ENCODE measurements at regions not wholly inside any gene's neighbourhood (a gene's known extent, or its start where the extent isn't known, plus 50 kb on each side); places are given as distances from the start of the nearest gene placed in this dataset.
"Not testable (repeated sequence)": the region's sequence is repeated elsewhere in the genome, so short reads cannot be mapped to it uniquely, and the experiment has no call there.

DNA sequence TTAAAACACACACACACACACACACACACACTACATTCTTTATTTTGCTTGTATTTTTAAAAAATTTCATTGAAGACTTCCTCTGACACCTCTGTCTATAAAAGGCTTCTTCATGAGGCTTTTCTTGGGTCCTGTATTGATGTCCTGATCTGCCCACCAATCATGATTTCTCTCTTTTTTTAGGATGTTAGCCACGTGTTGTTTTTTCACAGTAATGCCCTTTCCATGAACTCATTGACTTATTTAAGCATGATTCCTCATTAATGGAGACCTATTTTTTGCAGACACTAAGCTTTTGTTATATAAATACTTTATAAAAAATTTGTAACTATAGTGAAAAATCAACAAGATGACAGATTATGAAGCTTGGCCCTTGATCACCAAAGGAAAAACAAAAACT is 173.8 kb upstream of the CNTNAP5 start:
- no peaks in the 10 kb centered on the region for H3K36me3 Mint-ChIP-seq (ENCODE audit: insufficient read depth, unreplicated experiment)
- CTCF ChIA-PET: no interaction called here
- intact Hi-C loops (cut with micrococcal nuclease; ENCODE audit: unreplicated experiment): no loop called here
- peaks cover 22% of the 10 kb centered on the region for H3K9me3 Mint-ChIP-seq (ENCODE audit: low read depth, unreplicated experiment)
- no peak overlapping the region for H3K27ac Mint-ChIP-seq (ENCODE audit: unreplicated experiment)
- no TSS peak for BruUV-seq (replicated peaks)
- no peak overlapping the region for H3K4me3 Mint-ChIP-seq (ENCODE audit: low read depth, unreplicated experiment)
- H3K27me3 Mint-ChIP-seq (ENCODE audit: unreplicated experiment): no peaks in the 10 kb centered on the region
- no peaks in the 10 kb centered on the region for H3K4me1 Mint-ChIP-seq (ENCODE audit: low read depth, unreplicated experiment)
- TF ChIP-seq, protein P1, sequence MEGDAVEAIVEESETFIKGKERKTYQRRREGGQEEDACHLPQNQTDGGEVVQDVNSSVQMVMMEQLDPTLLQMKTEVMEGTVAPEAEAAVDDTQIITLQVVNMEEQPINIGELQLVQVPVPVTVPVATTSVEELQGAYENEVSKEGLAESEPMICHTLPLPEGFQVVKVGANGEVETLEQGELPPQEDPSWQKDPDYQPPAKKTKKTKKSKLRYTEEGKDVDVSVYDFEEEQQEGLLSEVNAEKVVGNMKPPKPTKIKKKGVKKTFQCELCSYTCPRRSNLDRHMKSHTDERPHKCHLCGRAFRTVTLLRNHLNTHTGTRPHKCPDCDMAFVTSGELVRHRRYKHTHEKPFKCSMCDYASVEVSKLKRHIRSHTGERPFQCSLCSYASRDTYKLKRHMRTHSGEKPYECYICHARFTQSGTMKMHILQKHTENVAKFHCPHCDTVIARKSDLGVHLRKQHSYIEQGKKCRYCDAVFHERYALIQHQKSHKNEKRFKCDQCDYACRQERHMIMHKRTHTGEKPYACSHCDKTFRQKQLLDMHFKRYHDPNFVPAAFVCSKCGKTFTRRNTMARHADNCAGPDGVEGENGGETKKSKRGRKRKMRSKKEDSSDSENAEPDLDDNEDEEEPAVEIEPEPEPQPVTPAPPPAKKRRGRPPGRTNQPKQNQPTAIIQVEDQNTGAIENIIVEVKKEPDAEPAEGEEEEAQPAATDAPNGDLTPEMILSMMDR (IDR thresholded peaks at IDR 0.05; ENCODE audit: unreplicated experiment): no peak
- no peak for DNase-seq

DNA sequence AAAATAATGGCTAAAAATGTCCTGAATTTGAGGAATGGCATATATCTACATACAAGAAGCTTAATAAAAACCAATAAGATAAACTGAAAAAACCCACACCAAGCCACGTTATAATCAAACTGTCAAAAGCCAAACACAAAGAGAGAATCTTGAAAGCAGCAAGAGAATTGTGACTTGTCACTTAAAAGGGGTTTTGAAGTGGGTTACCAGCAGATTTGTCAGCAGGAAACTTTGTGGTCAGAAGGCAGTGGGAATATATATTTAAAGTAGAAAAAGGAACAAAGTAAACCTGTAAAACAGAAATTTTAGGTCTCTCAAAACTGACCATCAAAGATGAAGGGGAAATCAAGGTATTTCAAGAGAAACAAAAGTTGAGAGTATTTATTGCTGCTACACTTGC is 171.9 kb upstream of the CNTNAP5 start:
- Mint-ChIP-seq H3K4me3 (ENCODE audit: low read depth, unreplicated experiment) (no peak overlapping the region), H3K9me3 (ENCODE audit: low read depth, unreplicated experiment) (peaks cover 23% of the 10 kb centered on the region), H3K27me3 (ENCODE audit: unreplicated experiment) (no peaks in the 10 kb centered on the region), H3K27ac (ENCODE audit: unreplicated experiment) (no peak overlapping the region), H3K4me1 (ENCODE audit: low read depth, unreplicated experiment) (no peaks in the 10 kb centered on the region), H3K36me3 (ENCODE audit: insufficient read depth, unreplicated experiment) (no peaks in the 10 kb centered on the region)
- intact Hi-C loops (cut with micrococcal nuclease; ENCODE audit: unreplicated experiment): no loop called here
- no peak for DNase-seq
- CTCF ChIA-PET: no interaction called here
- BruUV-seq (replicated peaks): no TSS peak
- TF ChIP-seq, protein P1 (IDR thresholded peaks at IDR 0.05; ENCODE audit: unreplicated experiment): no peak

DNA sequence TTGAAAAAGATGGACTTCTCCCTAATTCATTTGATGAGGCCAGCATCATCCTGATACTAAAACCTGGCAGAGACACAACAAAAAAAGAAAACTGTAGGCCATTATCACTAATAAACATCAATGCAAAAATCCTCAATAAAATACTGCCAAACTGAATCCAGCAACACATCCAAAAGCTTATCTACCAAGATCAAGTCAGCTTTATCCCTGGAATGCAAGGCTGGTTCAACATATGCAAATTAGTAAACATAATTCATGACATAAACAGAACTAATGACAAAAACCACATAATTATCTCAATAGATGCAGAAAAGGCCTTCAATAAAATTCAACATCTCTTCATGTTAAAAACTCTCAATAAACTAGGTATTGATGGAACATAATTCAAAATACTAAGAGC is 166.1 kb upstream of the CNTNAP5 start:
- CTCF ChIA-PET; H3K4me1 Mint-ChIP-seq (ENCODE audit: low read depth, unreplicated experiment); H3K36me3 Mint-ChIP-seq (ENCODE audit: insufficient read depth, unreplicated experiment); H3K27ac Mint-ChIP-seq (ENCODE audit: unreplicated experiment); DNase-seq; intact Hi-C loops (cut with micrococcal nuclease; ENCODE audit: unreplicated experiment); BruUV-seq (replicated peaks); H3K27me3 Mint-ChIP-seq (ENCODE audit: unreplicated experiment); H3K4me3 Mint-ChIP-seq (ENCODE audit: low read depth, unreplicated experiment): not testable (repeated sequence)
- H3K9me3 Mint-ChIP-seq (ENCODE audit: low read depth, unreplicated experiment): peaks cover 20% of the 10 kb centered on the region

DNA sequence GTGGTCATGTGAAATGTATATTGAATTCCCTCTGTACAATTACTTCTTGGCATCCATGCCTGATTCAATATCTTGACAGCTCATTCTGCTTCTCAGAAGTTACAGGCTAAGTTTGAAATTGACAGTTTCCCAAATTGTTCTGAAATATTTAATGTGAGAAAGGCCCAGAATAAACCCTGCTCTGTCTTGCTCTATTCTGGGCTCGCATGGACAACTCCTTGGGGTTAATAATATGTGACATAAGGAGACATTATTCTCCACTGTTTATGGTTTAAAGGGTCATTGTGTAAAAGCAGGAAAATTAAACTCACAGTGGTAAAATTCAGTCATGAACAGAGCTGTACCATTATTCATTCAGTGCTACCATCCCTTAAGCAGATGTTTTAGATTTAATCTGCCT is 160.7 kb upstream of the CNTNAP5 start:
- CTCF ChIA-PET: no interaction called here
- intact Hi-C loops (cut with micrococcal nuclease; ENCODE audit: unreplicated experiment): no loop called here
- no peak for DNase-seq
- no TSS peak for BruUV-seq (replicated peaks)
- Mint-ChIP-seq H3K4me3 (ENCODE audit: low read depth, unreplicated experiment) (no peak overlapping the region), H3K9me3 (ENCODE audit: low read depth, unreplicated experiment) (peaks cover 8% of the 10 kb centered on the region), H3K36me3 (ENCODE audit: insufficient read depth, unreplicated experiment) (no peaks in the 10 kb centered on the region), H3K27me3 (ENCODE audit: unreplicated experiment) (no peaks in the 10 kb centered on the region), H3K27ac (ENCODE audit: unreplicated experiment) (no peak overlapping the region), H3K4me1 (ENCODE audit: low read depth, unreplicated experiment) (no peaks in the 10 kb centered on the region)
- TF ChIP-seq, protein P1 (IDR thresholded peaks at IDR 0.05; ENCODE audit: unreplicated experiment): no peak

DNA sequence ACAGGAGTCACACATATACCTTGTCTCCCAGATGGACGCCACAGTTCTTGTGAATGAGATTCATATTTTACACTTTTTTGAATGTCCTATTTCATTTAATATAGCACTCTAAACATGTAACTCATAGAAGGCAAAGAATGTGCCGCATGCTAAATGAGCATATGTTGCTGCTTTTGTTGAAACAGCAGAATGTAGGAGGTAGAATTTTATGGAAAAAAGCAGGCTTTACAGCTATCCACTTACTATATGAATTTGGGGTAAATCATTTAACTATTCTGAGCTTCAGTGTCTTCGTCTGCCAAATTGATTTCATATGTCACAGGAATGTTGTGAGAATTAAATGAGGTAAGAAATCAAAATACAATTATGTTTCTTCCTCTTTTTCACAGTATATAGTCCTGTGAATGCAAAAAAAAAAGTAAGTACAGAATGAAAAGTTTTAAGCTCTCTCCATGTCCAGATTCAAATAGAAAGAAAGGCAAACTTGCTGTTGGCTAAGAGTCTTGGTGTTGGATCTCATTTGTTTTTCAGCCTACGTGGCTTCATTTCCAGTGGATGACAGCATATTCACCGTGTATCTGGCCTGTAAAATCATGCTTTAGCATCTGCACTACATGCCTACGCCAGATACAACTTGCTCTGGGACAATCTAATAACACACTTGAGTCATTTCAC is 154.7 kb upstream of the CNTNAP5 start:
- no peak overlapping the region for H3K4me3 Mint-ChIP-seq (ENCODE audit: low read depth, unreplicated experiment)
- TF ChIP-seq, protein P1 (IDR thresholded peaks at IDR 0.05; ENCODE audit: unreplicated experiment): no peak
- H3K36me3 Mint-ChIP-seq (ENCODE audit: insufficient read depth, unreplicated experiment): no peaks in the 10 kb centered on the region
- intact Hi-C loops (cut with micrococcal nuclease; ENCODE audit: unreplicated experiment): no loop called here
- no peaks in the 10 kb centered on the region for H3K4me1 Mint-ChIP-seq (ENCODE audit: low read depth, unreplicated experiment)
- no peak for DNase-seq
- CTCF ChIA-PET: no interaction called here
- no TSS peak for BruUV-seq (replicated peaks)
- no peaks in the 10 kb centered on the region for H3K27me3 Mint-ChIP-seq (ENCODE audit: unreplicated experiment)
- peaks cover 5% of the 10 kb centered on the region for H3K9me3 Mint-ChIP-seq (ENCODE audit: low read depth, unreplicated experiment)
- no peak overlapping the region for H3K27ac Mint-ChIP-seq (ENCODE audit: unreplicated experiment)

All from Calu3 (cell line).